HG02870 (cell line): ENCODE measurements at regions not wholly inside any gene's neighbourhood (a gene's known extent, or its start where the extent isn't known, plus 50 kb on each side); places are given as distances from the start of the nearest gene placed in this dataset.
A peak's percentile ranks its signal among the peaks of the same experiment; 100 is the strongest.

Experiments used
- ATAC-seq: cut with Tn5 transposase; IDR thresholded peaks from one replicate; pipeline ENCODE4 v1.9.1; 2021; ENCODE audit warnings: mild to moderate bottlenecking, moderate library complexity; ENCODE audit not compliant: unreplicated experiment

- ATAC-seq = peak; percentile 47
Observed at GRCh38 chr10:43885842-43886241, 237.2 kb upstream of the ZNF32 start.

DNA sequence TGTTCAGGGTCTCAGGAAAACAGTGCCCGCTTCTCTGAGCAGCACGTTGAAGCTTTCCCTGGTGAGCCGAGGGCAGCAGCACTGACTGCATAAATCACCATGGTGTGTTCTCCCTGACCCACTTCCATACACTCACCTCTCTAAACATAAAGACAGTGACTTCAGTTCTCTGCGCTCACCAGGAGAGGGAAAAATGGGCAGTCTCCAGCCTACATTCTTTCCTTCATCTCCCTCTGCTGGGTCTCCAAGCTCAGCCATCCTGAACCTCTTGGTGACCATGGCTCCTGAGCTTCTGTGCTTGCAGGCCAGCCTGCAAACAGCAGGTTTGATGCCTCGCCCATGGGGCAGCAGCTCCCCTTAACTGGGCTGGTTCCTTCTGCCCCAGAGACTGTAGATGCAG lies 236.6 kb upstream of the ZNF32 start:
- ATAC-seq = no peak

GRCh38 chr10:43884501-43885105 lies 235.9 kb upstream of the ZNF32 start:
- no peak for ATAC-seq

DNA sequence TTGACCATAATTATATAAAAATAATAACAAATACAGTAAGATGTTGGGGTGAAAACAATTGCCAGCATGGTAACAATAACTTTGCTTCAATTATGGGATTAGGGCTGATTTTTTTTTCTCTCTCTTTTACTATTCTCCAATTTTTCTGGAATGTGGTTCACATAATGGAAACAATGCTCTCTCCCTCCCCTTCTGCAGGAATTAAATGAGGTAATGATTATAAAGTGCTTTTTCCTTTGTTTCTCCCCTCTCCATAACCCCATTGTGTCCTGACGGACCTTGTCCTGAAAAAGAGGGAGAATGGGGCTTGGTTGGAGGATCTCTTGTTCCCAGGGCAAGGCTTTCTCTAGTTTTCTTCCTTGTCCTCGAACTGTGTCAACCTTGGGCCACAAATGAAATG lies 234.0 kb upstream of the ZNF32 start:
- ATAC-seq = no peak

- ATAC-seq = no peak
Observed at GRCh38 chr10:43881657-43882056, 233.0 kb upstream of the ZNF32 start.

DNA sequence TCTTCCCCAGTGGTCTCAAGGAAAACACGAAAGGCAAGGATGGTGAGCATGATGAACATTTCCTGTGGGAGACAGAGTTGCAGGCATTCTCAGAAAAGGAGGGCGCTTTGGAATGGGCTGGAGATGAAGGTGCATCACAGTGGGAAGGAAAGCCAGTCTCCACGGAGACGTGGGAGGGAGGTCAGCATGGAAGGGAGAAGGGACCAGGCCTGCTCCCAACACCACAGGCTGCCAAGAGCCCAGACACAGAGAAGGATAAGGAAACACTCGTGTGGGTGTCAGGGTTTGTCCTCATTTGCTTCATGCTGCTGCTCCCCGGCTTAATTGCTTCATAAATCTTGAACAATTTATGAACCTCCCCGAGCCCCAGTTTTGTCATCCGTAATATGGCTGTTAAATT lies 231.5 kb upstream of the ZNF32 start:
- ATAC-seq = no peak

DNA sequence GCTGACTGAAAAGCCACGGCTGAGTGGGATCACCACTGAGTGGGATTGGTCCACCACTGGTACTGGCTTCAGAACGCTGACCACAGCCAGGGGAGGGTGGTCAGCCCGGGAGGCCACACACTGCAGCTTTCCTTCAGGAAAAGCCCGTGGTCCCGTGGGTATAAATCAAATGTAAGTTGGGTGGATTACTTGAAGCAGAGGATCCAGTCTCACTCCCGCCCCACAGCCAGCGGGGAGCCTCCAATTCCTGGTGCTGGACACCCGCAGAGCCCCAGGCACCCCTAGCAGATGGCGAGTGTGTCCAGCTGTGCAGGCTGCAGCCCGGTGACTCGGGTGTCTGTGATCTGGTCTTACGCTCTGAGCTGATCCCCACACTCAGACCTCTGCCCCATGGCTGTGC lies 231.1 kb upstream of the ZNF32 start:
- no peak for ATAC-seq

DNA sequence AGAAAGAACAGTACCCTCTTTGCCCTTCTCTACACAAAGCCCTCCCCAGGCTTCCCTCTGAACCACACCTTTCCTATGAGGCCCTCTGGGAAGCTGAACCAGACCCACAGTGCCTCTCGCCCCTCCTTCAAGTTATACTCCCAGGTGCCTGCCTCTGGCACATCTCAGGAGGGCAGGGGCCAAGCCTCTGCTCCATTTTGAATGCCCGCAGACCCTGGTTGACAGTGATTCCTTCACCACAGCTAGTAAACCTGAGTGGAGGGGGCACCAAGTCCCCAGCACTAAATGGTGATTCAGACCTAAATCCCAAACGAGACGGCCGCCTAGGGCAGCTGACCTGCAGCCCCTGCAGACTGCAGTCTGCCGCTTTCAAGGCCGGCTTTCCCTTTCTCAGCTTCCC lies 230.5 kb upstream of the ZNF32 start:
- no peak for ATAC-seq

DNA sequence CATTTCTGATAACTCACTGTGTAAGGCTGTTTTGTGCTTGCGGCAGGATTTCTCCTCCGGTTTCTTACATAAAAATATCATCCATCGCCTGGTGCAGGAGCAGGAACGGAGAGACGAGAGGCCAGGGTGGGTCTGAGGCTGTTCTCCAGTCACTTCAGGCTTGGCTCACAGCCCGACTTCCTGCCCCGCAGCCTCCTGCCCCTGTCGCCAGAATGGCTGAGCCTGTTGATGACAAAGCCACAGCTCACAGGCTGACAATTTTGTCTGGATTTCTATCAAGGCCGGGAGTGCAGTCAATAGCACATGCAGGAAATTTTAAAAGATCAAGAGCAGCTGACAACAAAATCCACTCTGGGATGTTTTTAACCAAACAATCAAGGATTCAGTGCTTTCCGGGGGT lies 229.7 kb upstream of the ZNF32 start:
- ATAC-seq = no peak

DNA sequence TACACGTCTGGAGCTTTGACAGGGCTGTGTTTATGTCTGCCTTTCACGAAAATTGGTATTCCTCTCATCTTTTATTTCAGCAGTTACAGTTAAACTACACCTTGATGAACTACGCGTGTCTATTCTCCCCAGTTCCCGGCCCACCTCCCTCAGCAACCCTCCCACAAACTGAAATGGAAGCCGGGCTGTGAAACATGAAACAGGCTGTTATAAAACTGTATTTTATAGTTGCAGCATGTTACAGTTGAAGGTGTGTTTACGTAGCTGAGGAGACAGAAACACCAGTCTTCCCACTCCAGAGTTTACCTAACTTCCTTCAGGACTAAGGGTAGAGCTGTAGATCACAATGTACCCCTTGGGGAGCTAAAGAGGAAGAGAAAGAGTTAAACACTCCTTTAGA lies 228.3 kb upstream of the ZNF32 start:
- ATAC-seq = no peak

DNA sequence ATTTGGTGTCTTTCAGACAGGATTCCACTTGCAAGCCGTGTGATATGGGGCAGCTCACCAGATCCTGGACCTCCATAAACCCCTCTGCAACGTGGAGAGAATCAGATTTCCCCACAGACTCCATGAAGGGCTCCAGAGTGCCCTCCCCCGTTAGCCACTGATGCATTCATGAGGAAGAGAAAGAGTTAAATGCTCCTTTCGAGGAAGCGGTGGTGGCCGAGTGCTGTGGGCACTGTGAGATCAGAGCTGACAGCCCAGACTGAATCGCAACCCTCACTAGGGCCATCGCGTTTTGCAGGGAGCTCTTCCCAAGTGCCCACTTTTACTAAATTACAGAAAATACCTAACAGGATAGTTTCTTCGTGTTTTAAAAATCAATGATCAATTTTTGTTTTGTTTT lies 226.3 kb upstream of the ZNF32 start:
- ATAC-seq = no peak

- ATAC-seq = no peak
Observed at GRCh38 chr10:43873717-43874116, 225.0 kb upstream of the ZNF32 start.

GRCh38 chr10:43872644-43873043 lies 224.0 kb upstream of the ZNF32 start:
- ATAC-seq = no peak

- no peak for ATAC-seq
Observed at GRCh38 chr10:43871545-43871944, 222.9 kb upstream of the ZNF32 start.

DNA sequence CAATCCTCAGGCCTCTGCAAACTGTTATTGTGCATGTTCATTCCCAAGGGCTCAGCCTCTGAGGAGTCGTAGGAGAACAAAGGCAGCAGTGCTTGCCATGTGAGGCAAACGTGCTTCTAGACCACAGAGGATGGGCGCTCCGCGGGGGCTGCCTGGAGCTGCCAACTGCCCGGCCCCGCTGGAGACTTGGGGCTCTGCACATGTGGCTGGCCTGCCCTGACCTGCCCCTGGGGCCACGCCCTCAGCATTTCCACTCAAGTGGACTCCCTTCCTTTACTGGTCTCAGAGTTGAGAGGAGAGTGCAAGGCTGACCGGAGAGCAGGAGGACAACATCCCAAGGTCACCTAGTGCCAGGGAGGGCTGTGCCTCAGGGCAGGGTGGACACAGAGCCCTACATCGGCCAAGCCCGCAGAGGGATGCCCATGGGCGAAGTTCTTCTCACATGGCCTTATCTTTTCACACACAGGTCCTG lies 222.3 kb upstream of the ZNF32 start:
- no peak for ATAC-seq

DNA sequence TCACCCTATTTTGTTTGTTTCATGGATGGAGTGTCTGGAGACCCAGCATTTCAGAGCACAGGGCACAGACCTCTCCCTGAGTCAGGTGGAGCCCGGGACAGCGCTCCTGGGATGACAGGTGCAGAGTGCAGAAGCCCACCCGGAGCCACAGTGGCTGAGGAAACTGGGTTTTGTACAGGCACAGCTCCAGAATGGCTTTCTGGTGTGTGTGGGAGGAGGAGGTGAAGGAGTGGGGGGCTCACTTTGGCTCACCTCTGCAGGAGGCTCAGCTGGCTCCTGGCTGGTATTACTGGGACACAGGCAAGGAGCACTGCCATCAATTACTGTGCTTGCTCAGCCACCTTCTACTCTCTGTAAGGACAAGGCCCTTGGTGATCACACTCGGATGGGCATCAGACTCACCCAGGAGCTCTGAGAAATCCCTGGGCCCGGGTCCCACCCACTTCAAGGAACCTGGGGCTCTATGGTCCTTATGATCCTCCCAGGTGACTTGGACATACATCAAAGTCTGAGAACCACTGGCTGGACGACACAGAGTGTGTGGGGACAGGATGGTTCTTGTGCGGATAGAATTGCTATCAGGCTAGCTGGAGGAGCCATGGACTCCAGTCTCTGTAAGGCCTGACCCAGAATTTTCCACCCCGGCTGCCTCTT lies 221.1 kb upstream of the ZNF32 start:
- no peak for ATAC-seq

DNA sequence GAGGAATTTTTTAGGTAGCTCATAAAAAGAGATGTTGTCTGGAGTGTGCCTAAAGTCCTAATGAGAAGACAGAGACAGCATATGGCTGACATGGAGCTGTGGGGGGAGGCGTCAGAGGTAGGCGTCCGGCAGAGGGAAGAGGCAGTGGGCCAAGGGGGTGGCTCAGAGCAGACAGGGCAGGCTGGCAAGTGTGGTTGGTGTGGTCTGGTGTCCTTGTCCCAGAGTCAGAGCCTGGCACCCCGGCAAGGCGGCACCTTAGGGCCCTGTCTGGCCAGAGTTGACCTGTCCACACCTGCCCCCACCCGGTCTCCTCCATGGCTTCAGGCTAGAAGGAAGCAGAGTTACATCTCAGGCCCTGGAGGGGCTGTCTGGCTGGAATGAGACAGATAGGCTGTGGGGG lies 220.3 kb upstream of the ZNF32 start:
- ATAC-seq = no peak

DNA sequence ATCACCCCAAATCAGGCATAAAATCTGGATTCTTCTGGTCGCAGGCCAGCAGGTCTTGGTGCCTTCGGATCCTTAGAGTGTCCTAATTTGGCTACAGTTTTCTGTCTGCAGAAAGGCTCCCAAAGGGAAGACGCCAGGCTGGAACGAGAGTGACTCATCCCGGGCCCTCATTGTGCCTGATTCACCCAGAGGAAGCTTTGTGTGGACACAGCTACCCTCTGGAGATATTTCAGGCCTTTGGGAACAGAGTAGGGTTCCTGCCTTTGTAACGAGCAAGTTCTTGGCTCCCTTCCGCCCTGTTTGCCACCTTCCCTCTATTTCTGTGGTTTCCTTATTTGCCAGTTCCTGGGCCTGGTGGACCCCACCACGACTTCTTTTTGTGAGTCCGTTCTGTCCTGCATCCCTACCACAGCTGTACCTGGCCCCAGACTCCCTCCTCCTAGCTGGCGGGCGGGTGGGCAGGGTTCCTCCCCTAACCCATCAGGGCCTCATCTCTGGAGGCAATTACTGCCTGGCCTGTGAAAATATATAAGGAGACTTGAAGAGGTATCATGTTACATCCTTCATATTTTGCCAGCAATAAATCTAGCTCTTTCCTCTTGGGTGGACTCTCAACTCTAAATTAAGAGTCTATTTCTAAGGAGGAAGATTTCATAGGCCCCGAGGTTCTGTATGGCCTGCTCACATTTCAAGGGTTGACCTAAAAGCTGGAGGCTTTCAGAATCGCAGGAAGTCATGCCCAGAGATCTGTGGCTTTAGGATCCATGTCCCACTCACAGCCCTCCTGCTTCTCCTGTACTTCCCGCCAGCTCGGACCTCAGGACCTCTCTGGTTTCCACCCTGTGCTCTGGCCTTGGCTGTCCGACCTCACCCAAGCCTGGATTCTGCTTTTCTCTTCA lies 219.2 kb upstream of the ZNF32 start:
- ATAC-seq = no peak

DNA sequence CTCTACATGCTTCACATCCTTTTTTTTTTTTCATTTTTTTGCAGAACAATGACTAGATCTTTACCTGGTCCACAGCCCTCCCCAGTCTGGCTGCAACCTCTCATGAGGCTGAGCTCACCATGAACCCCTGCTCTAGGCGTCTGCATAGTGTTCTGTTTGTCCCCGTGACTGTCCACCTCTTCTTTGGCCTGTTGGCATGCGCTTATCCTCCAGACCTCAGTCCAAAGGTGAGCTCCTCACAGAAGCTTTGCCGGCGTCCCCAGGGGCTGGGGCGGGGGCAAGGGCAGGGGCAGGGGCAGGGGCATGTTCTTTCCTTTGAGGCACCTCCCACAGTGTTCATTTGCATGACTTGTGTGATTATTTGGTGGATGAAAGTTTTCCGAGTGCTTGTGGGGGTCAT lies 218.4 kb upstream of the ZNF32 start:
- no peak for ATAC-seq

DNA sequence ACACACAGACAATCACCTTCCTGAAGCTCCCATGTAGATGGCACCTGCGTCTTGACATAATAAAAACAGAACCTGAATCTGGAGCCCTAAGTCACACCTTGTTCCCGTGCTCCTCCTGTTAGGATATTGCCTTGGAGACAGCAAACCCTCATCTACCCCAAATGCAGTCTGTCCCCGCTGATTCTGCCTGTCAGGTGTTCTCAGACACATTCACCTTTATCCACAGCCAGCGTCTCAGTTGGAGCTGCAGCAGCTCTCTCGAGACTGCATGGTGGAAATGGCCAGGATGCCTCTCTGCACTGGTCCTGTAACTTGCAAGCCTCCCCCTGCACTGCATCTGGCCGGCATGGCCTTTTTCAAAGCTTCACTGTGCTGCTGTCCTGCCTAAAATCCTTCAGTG lies 218.0 kb upstream of the ZNF32 start:
- ATAC-seq = no peak

DNA sequence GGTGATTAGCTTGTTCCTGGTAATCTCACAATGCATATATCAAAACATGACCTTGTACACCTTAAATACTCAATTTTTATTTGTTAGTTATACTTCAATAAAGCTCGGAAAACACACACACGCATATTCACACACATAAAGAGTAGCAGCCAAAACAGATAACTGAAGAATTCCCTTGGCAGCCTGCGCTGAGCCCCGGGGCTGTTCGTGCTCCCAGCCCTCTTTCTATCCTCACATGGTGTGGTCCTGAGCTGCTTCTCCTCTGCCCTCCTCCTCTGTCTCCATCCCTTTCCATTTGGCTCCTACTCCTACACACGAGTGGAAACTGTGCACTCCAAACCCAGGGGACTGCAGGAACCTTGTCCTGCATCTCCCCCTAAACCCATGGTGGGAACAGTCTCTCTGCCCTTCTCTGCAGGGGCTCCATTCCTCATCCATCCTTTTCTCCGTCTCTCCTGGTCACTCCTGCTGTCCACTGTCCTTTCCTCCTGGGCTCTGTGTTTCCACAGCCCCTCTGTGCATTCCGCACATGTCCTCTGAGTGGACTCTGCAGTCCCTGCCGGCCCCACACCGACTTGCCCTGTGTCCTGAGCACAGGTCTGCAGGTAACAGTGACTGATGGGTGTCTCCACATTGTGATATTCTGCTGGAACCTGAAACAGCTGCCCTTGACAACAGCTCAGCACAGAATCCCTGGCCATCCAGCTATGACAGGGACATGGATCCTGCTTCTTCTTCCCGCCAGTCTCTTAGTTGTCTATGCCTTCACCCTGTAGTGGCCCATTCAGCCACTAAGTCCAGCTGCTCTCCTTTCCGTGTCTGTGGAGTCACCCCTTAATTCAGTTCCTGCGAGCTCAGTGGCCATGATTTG lies 216.8 kb upstream of the ZNF32 start:
- no peak for ATAC-seq
